ENCODE measurements at regions not wholly inside any gene's neighbourhood (a gene's known extent, or its start where the extent isn't known, plus 50 kb on each side); places are given as distances from the start of the nearest gene placed in this dataset.
"Not testable (repeated sequence)": the region's sequence is repeated elsewhere in the genome, so short reads cannot be mapped to it uniquely, and the experiment has no call there.

- no peak for TF ChIP-seq CTCF (IDR thresholded peaks at IDR 0.05; ENCODE audit: extremely low read depth, missing control alignments)
- DNase-seq (ENCODE audit: low spot score): no peak
Observed at GRCh38 chr11:87460279-87460678, 422.5 kb downstream of the TMEM135 start.

GRCh38 chr11:87459351-87459750, 421.6 kb downstream of the TMEM135 start:
- no peak for TF ChIP-seq CTCF (IDR thresholded peaks at IDR 0.05; ENCODE audit: extremely low read depth, missing control alignments)
- no peak for DNase-seq (ENCODE audit: low spot score)

GRCh38 chr11:87456499-87456898, 418.8 kb downstream of the TMEM135 start:
- DNase-seq (ENCODE audit: low spot score): no peak
- TF ChIP-seq CTCF (IDR thresholded peaks at IDR 0.05; ENCODE audit: extremely low read depth, missing control alignments): no peak

GRCh38 chr11:87455180-87455579, 417.4 kb downstream of the TMEM135 start:
- TF ChIP-seq CTCF (IDR thresholded peaks at IDR 0.05; ENCODE audit: extremely low read depth, missing control alignments): no peak
- no peak for DNase-seq (ENCODE audit: low spot score)

GRCh38 chr11:87454241-87454640, 416.5 kb downstream of the TMEM135 start:
- TF ChIP-seq CTCF (IDR thresholded peaks at IDR 0.05; ENCODE audit: extremely low read depth, missing control alignments): no peak
- DNase-seq (ENCODE audit: low spot score): peak; percentile 8

GRCh38 chr11:87453531-87454089, 415.9 kb downstream of the TMEM135 start:
- DNase-seq (ENCODE audit: low spot score): no peak
- TF ChIP-seq CTCF (IDR thresholded peaks at IDR 0.05; ENCODE audit: extremely low read depth, missing control alignments): no peak

GRCh38 chr11:87452025-87452424, 414.3 kb downstream of the TMEM135 start:
- not testable (repeated sequence) for DNase-seq (ENCODE audit: low spot score)

- TF ChIP-seq CTCF (IDR thresholded peaks at IDR 0.05; ENCODE audit: extremely low read depth, missing control alignments): no peak
- DNase-seq (ENCODE audit: low spot score): no peak
Observed at GRCh38 chr11:87451395-87451794, 413.7 kb downstream of the TMEM135 start.

Data from GM20000 (cell line).